ENCODE measurements at regions not wholly inside any gene's neighbourhood (a gene's known extent, or its start where the extent isn't known, plus 50 kb on each side); places are given as distances from the start of the nearest gene placed in this dataset.
"Not testable (repeated sequence)": the region's sequence is repeated elsewhere in the genome, so short reads cannot be mapped to it uniquely, and the experiment has no call there.

- TF ChIP-seq E2F4 (CRISPR knock-in tag; IDR thresholded peaks at IDR 0.05; ENCODE audit: borderline replicate concordance, low read depth) (no peak), CBFB (CRISPR knock-in tag; IDR thresholded peaks at IDR 0.05; ENCODE audit: low read depth) (no peak), SMAD4 (CRISPR knock-in tag; IDR thresholded peaks at IDR 0.05) (no peak)
- TF ChIP-seq, protein P1, sequence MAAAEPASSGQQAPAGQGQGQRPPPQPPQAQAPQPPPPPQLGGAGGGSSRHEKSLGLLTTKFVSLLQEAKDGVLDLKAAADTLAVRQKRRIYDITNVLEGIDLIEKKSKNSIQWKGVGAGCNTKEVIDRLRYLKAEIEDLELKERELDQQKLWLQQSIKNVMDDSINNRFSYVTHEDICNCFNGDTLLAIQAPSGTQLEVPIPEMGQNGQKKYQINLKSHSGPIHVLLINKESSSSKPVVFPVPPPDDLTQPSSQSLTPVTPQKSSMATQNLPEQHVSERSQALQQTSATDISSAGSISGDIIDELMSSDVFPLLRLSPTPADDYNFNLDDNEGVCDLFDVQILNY (CRISPR knock-in tag; IDR thresholded peaks at IDR 0.05) = no peak
These were observed 292.2 kb upstream of the TAC1 start (continued) for GRCh38 chr7:97439637-97440214.

GRCh38 chr7:97446361-97446760 is 285.5 kb upstream of the TAC1 start:
- H3K4me3 Mint-ChIP-seq = no peak overlapping the region
- no peaks in the 10 kb centered on the region for H3K4me1 Mint-ChIP-seq
- H3K9me3 Mint-ChIP-seq = peaks cover 41% of the 10 kb centered on the region
- no peak for DNase-seq (ENCODE audit: low spot score)
- ChIA-PET CTCF (no interaction called here), POLR2A (no interaction called here)
- TF ChIP-seq ZNF317 (CRISPR knock-in tag; IDR thresholded peaks at IDR 0.05; ENCODE audit: borderline replicate concordance, low read depth) (no peak), JUN (CRISPR knock-in tag; IDR thresholded peaks at IDR 0.05) (no peak), SMAD3 (CRISPR knock-in tag; IDR thresholded peaks at IDR 0.05; ENCODE audit: borderline replicate concordance) (no peak), GRHL2 (CRISPR knock-in tag; IDR thresholded peaks at IDR 0.05; ENCODE audit: insufficient replicate concordance, severe bottlenecking) (no peak), SMAD4 (CRISPR knock-in tag; IDR thresholded peaks at IDR 0.05) (no peak), HMGA2 (CRISPR knock-in tag; IDR thresholded peaks at IDR 0.05) (no peak), AR (CRISPR knock-in tag; IDR thresholded peaks at IDR 0.05) (no peak), E2F4 (CRISPR knock-in tag; IDR thresholded peaks at IDR 0.05; ENCODE audit: borderline replicate concordance, low read depth) (no peak), PRRX2 (CRISPR knock-in tag; IDR thresholded peaks at IDR 0.05) (no peak), ZNF138 (CRISPR knock-in tag; conservative IDR thresholded peaks at IDR 0.05) (no peak), SOX15 (CRISPR knock-in tag; IDR thresholded peaks at IDR 0.05) (no peak)
- TF ChIP-seq, protein P2, sequence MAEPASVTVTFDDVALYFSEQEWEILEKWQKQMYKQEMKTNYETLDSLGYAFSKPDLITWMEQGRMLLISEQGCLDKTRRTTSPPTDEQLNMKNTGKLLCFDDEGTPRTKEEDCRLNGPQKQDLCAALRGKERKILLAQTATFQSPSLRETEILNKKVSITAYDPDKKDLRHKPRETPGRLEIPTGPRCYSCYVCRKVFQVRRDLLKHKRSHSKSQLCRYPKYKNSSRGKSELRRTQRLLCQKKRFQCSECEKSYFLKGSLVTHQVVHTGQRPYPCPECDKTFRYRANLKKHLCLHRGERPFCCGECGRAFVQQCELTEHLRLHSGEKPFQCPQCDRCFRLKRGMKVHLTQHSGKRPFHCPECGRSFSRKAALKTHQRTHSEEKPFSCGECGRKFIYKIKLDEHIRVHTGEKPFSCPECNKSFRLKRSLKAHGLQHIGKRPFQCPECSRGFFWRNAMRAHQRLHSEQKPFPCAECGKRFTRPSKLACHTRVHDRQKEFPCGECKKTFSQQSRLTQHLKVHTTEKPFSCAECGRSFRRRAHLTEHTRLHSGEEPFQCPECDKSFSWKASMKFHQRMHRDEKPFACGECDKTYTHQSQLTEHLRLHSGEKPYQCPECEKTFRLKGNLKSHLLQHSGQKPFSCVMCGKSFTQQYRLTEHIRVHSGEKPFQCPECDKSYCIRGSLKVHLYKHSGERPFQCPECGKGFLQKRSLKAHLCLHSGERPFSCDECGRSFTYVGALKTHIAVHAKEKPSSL (CRISPR knock-in tag; conservative IDR thresholded peaks at IDR 0.05) = no peak
- H3K27ac Mint-ChIP-seq = no peak overlapping the region
- H3K36me3 Mint-ChIP-seq = peaks cover 18% of the 10 kb centered on the region
- ATAC-seq = no peak
- H3K27me3 Mint-ChIP-seq (ENCODE audit: low read depth) = no peaks in the 10 kb centered on the region; the same call in 1 of the 2 replicates

DNA sequence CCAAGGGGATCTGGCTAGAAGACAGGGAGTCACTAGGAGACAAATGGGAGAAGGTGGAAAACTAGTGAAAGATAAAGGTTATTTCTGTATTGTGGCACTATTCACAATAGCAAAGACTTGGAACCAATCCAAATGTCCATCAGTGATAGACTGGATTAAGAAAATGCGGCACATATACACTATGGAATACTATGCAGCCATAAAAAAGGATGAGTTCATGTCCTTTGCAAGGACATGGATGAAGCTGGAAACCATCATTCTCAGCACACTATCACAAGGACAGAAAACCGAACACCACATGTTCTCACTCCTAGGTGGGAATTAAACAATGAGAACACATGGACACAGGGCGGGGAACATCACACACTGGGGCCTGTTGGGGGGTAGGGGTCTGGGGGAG is 282.4 kb upstream of the TAC1 start:
- H3K4me3 Mint-ChIP-seq; POLR2A ChIA-PET; H3K4me1 Mint-ChIP-seq; ATAC-seq; CTCF ChIA-PET; H3K27ac Mint-ChIP-seq; DNase-seq (ENCODE audit: low spot score); H3K27me3 Mint-ChIP-seq (ENCODE audit: low read depth); H3K36me3 Mint-ChIP-seq: not testable (repeated sequence)
- peaks cover 26% of the 10 kb centered on the region for H3K9me3 Mint-ChIP-seq

Data from WTC11 (cell line).